ENCODE measurements at regions not wholly inside any gene's neighbourhood (a gene's known extent, or its start where the extent isn't known, plus 50 kb on each side); places are given as distances from the start of the nearest gene placed in this dataset.
"Not testable (repeated sequence)": the region's sequence is repeated elsewhere in the genome, so short reads cannot be mapped to it uniquely, and the experiment has no call there.

DNA sequence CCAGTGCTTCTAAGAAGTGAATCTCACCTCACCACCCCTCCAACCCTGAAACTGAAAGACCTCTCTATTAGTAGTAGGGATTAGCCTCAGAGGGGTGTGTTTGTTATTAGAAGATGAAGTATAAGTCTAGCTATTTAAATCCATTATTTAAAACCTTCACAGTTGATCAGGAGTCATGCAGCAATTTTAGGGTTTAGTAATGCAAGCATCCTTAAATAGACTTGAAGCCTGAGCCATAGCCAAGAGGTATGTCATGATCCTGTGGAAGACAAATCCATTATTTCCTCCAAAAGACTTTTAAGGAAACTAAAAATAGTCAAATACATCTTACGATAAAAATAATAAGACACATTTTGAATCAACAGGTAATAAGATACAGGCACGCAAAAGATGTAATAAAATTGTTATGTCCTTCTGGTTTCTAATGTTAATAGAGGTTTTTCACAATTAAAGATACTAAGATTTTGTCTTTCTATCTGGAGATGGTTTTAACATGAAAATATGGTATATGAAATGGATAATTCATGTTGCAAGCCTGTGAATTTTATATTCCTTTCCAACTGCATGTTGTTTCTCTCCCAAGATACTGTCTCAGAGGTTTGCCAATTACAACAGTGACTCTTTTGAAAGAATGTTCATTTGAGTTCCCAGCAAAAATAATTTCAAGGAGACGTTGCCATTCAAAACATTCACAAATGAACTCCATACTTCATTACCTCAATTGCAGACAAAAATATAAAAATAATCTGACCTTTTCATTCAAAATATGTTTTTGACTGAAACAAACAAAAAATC is 68.0 kb downstream of the LUZP4 start:
- DNase-seq (ENCODE audit: low read depth): no peak
- H3K4me3 ChIP-seq (ENCODE audit: low read depth, low read length): no peak overlapping the region

DNA sequence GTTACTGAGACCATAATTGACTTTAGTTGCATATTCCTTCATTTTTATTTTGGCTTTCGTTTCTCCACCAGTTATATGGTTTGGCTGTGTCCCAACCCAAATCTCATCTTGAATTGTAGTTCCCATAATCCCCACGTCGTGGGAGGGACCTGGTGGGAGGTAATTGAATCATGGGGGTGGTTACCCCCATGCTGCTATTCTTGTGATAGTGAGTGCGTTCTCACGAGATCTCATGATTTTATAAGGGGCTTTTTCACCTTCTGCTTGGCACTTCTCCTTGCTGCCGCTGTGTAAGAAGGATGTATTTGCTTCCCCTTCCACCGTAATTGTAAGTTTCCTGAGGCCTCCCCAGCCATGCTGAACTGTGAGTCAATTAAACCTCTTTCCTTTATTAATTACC is 70.0 kb downstream of the LUZP4 start:
- not testable (repeated sequence) for DNase-seq (ENCODE audit: low read depth); H3K4me3 ChIP-seq (ENCODE audit: low read depth, low read length)

GRCh38 chrX:115360220-115360781 is 70.8 kb downstream of the LUZP4 start:
- H3K4me3 ChIP-seq (ENCODE audit: low read depth, low read length): no peak overlapping the region
- no peak for DNase-seq (ENCODE audit: low read depth)

DNA sequence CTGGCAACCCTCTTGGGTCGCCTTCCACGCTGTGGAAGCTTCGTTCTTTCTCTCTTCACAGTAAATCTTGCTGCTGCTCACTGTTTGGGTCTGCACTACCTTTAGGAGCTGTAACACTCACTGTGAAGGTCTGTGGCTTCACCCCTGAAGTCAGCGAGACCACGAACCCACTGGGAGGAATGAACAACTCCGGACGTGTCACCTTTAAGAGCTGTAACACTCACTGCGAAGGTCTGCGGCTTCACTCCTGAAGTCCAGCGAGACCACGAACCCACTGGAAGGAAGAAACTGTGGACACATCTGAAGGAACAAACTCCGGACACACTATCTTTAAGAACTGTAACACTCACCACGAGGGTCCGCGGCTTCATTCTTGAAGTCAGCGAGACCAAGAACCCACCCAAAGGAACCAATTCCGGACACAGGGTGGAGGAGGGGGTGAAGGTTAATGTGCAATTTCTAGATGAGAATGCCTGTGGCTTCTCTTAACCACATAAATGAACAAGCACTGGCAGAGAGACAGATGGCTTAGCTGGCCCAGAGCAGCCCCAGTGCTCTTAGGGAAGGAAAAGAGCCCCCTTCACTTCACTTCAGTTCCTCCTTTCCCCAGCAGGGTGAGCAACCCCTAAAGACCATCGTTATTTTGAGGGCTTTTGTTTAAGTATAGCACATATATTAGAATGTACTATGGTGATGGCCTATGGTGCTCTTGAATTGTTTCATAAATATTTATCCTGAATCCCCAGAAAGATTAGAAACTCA is 73.0 kb downstream of the LUZP4 start:
- H3K4me3 ChIP-seq (ENCODE audit: low read depth, low read length): no peak overlapping the region
- no peak for DNase-seq (ENCODE audit: low read depth)

DNA sequence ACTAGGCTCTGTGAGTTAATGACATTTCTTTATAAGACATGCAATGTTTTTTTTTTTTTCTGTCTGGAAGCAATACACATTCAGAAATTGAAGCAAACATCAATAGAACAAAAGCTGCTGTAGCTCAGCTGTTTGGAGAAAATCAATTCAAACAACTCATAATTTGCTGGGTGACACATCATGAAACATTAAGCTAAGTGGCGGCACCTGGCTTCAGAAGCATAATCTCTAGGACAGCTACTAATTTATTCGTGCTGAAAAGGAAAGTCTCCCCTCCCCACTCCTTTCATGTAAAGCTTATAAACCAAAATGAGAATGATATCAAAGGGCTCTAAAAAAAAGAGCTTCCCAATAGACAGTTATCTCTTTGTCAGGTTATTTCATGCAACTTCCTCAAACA is 73.9 kb downstream of the LUZP4 start:
- no peak overlapping the region for H3K4me3 ChIP-seq (ENCODE audit: low read depth, low read length)
- DNase-seq (ENCODE audit: low read depth): no peak

- no peak overlapping the region for H3K4me3 ChIP-seq (ENCODE audit: low read depth, low read length)
- DNase-seq (ENCODE audit: low read depth): no peak
Measured at GRCh38 chrX:115363897-115364296, 74.4 kb downstream of the LUZP4 start.

- no peak overlapping the region for H3K4me3 ChIP-seq (ENCODE audit: low read depth, low read length)
- DNase-seq (ENCODE audit: low read depth): no peak
Measured at GRCh38 chrX:115364670-115365069, 75.2 kb downstream of the LUZP4 start.

GRCh38 chrX:115366535-115366934 is 77.0 kb downstream of the LUZP4 start:
- H3K4me3 ChIP-seq (ENCODE audit: low read depth, low read length): no peak overlapping the region
- no peak for DNase-seq (ENCODE audit: low read depth)

- no peak overlapping the region for H3K4me3 ChIP-seq (ENCODE audit: low read depth, low read length)
- no peak for DNase-seq (ENCODE audit: low read depth)
Measured at GRCh38 chrX:115367455-115367854, 77.9 kb downstream of the LUZP4 start.

DNA sequence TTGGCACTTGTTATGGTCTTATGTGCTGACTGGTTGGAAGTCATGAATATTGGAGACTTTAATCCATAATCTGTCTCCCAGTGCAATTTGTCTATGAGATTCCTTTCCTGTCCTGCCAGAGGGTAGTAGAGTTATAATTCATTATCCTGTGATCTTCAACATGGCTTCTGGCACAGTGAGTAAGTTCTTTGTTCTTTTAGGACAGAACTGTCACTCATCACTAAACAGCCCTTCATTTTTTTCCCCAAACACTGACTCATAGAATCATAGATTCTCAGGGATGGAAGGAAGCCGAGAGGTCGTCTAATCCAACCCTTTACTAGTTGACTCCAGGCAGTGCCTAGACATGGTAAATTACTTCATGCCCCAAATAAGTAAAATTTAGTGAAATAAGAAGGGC is 78.4 kb downstream of the LUZP4 start:
- no peak overlapping the region for H3K4me3 ChIP-seq (ENCODE audit: low read depth, low read length)
- no peak for DNase-seq (ENCODE audit: low read depth)

DNA sequence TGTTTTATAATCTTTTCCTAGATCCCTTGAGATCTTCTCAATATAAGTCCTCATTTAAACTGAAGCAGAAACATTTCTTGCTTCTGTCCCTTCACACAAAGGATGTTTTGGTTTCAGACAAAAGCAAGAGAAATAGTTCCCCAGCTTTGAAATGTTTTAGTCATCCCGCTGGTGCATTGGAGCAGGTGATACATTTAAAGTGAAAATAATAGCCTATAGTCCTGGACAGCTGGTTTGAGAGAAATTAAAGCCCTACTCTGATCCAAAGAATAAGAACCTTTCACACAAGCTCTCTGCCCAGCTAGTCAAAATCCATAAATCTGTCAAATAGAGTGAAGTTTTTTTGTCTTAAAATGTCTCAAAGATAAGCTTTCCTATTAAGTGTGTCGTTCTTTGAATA is 79.4 kb downstream of the LUZP4 start:
- no peak overlapping the region for H3K4me3 ChIP-seq (ENCODE audit: low read depth, low read length)
- DNase-seq (ENCODE audit: low read depth): no peak

GRCh38 chrX:115372152-115372551 is 82.6 kb downstream of the LUZP4 start:
- no peak for DNase-seq (ENCODE audit: low read depth)
- no peak overlapping the region for H3K4me3 ChIP-seq (ENCODE audit: low read depth, low read length)

DNA sequence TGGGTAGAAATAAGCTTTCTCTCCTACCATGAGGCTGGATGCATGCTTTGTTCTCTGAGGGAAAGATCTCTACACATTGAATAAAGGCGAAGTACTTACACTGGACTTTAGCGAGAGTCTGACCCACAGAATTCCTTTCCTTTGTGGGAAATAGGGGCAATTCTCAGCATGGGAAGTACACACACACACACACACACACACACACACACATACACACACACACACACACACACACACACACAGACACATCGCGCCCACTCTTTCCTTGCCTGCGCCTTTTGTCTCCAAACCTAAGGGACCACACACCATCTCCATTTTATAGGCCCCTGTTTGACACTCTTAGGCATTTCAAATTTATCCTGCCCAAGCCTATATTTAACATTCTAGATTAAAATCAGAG is 83.8 kb downstream of the LUZP4 start:
- DNase-seq (ENCODE audit: low read depth): no peak
- H3K4me3 ChIP-seq (ENCODE audit: low read depth, low read length): no peak overlapping the region

DNA sequence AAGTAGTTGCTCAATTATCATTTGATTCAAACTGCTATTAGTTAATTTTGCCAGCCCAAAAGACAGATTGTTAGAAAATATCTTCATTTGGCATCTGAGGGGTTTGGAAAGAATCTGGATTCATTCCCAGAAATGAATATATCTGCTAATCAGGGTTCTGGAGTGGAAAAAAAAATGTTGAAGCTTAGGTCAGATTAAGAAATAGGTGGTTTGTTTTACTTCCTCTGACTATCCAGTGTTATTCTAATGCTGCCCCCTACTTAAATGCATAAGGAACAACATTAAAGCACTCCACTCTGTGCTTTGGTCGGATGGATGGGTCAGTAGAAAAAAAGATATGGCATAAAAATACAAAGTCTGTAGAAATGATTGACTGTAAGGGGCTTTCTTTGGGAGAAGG is 89.0 kb downstream of the LUZP4 start:
- no peak for DNase-seq (ENCODE audit: low read depth)
- H3K4me3 ChIP-seq (ENCODE audit: low read depth, low read length): no peak overlapping the region

DNA sequence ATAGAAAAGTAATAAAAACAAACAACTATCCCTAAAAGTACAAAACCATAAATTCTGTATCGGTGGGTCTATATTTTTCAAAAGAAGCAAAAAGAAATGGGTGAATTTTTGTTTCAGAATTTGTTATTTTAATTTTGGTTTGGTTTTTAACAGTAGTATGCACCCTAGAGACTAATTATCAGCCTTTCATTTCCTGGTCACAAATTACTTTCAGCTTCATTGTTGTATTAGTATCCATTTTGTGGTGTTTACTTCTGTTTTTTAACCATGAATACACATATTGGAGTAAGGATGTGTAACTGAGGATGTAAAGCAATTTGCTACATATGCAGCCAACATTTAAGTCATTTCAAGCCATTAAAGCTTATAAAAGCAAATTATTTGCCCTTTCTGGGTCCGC is 97.8 kb downstream of the LUZP4 start:
- H3K4me3 ChIP-seq (ENCODE audit: low read depth, low read length): no peak overlapping the region
- no peak for DNase-seq (ENCODE audit: low read depth)

DNA sequence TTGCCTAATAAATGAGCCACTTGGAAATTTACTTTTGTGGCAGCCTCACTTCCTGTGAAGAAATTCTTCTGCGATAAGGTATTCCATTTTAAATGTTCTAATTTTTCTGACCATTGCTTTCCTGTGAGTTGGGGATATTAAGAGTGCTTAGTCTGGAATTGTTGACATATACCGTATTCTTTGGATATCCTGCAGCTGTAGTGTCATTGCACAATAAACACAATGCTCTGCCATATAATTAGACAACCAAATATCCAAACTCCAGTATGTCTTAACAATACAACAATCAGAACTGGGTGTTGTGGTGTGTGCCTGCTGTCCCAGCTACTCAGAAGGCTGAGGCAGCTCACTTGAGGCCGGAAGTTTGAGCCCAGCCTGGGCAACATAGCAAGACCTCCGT is 99.4 kb downstream of the LUZP4 start:
- no peak overlapping the region for H3K4me3 ChIP-seq (ENCODE audit: low read depth, low read length)
- DNase-seq (ENCODE audit: low read depth): no peak

DNA sequence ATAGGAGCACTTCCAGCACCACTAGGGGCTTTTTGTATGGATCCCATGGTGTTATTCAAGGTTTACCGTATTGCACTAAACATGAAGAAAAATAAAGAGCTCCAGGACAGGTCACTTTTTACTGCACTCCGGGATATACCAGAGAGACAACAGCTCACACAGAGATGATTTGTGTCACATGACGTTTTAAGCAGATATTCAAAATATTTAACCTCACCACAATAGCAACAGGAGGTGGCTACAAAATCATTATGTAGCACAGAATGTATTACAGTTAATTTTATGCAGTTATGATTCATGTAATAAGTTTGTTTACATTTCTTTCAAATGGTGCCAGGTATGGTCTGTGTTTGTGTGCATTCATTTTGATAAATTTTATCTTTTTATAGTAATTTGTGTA is 100.6 kb downstream of the LUZP4 start:
- no peak for DNase-seq (ENCODE audit: low read depth)

GRCh38 chrX:115392031-115392430 is 102.5 kb downstream of the LUZP4 start:
- no peak overlapping the region for H3K4me3 ChIP-seq (ENCODE audit: low read depth, low read length)
- no peak for DNase-seq (ENCODE audit: low read depth)

More for the DNA sequence above, 100.6 kb downstream of the LUZP4 start:
- H3K4me3 ChIP-seq (ENCODE audit: low read depth, low read length): no peak overlapping the region

DNA sequence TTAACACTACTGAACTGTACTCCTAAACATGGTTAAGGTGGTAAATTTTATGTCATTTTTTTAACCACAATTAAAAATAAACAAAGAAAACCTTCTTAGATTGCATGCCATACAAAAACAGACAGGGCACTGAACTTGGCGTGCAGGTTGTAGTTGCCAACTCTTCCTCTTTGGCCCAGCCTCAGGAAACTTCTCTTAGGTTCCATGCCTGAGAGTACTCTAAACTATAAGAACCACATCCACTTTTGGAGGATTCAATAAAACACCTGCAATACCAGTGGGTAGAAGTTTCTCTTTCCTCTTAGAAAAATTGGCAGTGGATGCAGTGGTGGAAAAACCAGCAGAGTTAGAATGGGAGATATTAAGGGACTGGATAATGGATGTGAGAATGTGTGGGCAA is 103.4 kb downstream of the LUZP4 start:
- no peak for DNase-seq (ENCODE audit: low read depth)
- no peak overlapping the region for H3K4me3 ChIP-seq (ENCODE audit: low read depth, low read length)

GRCh38 chrX:115393271-115393670 is 103.8 kb downstream of the LUZP4 start:
- DNase-seq (ENCODE audit: low read depth): no peak
- no peak overlapping the region for H3K4me3 ChIP-seq (ENCODE audit: low read depth, low read length)

- not testable (repeated sequence) for DNase-seq (ENCODE audit: low read depth); H3K4me3 ChIP-seq (ENCODE audit: low read depth, low read length)
Measured at GRCh38 chrX:115394806-115395205, 105.3 kb downstream of the LUZP4 start.

All from skeletal muscle cell (primary cell).